Transverse colon (tissue), 4 donors: ENCODE measurements at regions not wholly inside any gene's neighbourhood (a gene's known extent, or its start where the extent isn't known, plus 50 kb on each side); places are given as distances from the start of the nearest gene placed in this dataset.
"Not testable (repeated sequence)": the region's sequence is repeated elsewhere in the genome, so short reads cannot be mapped to it uniquely, and the experiment has no call there.

Experiments used
- DNase-seq: peaks from one replicate; pipeline ENCODE4 v3.0.0-alpha.2; 2019
- H3K27ac ChIP-seq, 4 donors: fragments of 200-600 bp; sonication (generic); 2 replicates each; pipeline ENCODE4 v1.5.1; 2016 to 2018; ENCODE audit warnings: inconsistent platforms in 4 of 4
- H3K27me3 ChIP-seq: fragments of 200-600 bp; sonication (generic); 2 replicates; pipeline ENCODE4 v1.5.1; 2017; ENCODE audit warnings: inconsistent platforms
- H3K36me3 ChIP-seq, 4 donors: fragments of 200-600 bp; sonication (generic); 2 replicates each; pipeline ENCODE4 v1.5.1; 2017 to 2019; ENCODE audit warnings: inconsistent platforms in 4 of 4
- H3K4me1 ChIP-seq, 4 donors: fragments of 200-600 bp; sonication (generic); 2 replicates each; pipeline ENCODE4 v1.5.1; 2017 to 2020; ENCODE audit warnings: inconsistent platforms in 4 of 4
- H3K4me3 ChIP-seq, 4 donors: fragments of 200-600 bp; sonication (generic); 1 replicate in 1 of 4; 2 replicates in 3 of 4; pipeline versions ENCODE4 v1.5.1 to v1.6.1; 2017 to 2019; ENCODE audit warnings: inconsistent platforms in 4 of 4
- H3K9me3 ChIP-seq, 2 donors: fragments of 200-600 bp; sonication (generic); 2 replicates each; pipeline ENCODE4 v1.5.1; 2017 to 2019; ENCODE audit warnings: inconsistent platforms in 2 of 2
- CTCF ChIP-seq, 5 experiments: fragments of 200-600 bp in 3 of 5; fragments of 450-650 bp in 2 of 5; sonication (generic) in 3 of 5; IDR thresholded peaks; 1 replicate in 2 of 5; 2 replicates in 3 of 5; pipeline ENCODE4 v1.5.1; 2016 to 2017; ENCODE audit warnings: antibody characterized with exemption in 5 of 5, inconsistent platforms in 3 of 5, mild to moderate bottlenecking in 2 of 5, moderate library complexity in 1 of 5
- EP300 ChIP-seq: sonication (generic); formaldehyde crosslinking; IDR thresholded peaks from one replicate; pipeline ENCODE4 v1.6.1; 2017; ENCODE audit warnings: antibody characterized with exemption, low read depth
- POLR2A ChIP-seq: fragments of 450-650 bp; IDR thresholded peaks from one replicate; pipeline ENCODE4 v1.6.1; 2016; ENCODE audit warnings: antibody characterized with exemption, mild to moderate bottlenecking, moderate library complexity
- POLR2AphosphoS5 ChIP-seq, 3 donors: sonication (generic); formaldehyde crosslinking; IDR thresholded peaks; one replicate each; pipeline ENCODE4 v1.6.1; 2016; ENCODE audit warnings: antibody characterized with exemption in 3 of 3
- WGBS, 2 donors: methylation state at CpG; one replicate each; pipeline ENCODE4 v1.1.5; 2018; ENCODE audit warnings: low coverage in 1 of 2; 5-methylcytosine and 5-hydroxymethylcytosine counted together
- in situ Hi-C, 4 donors: fragments of 200-750 bp; cut with MboI; loops; one replicate each; pipeline versions ENCODE4 v1.15.0 to v1.15.1; 2017; ENCODE audit warnings: low sequenced_read_pairs in 3 of 4, low pct_ligation_motif_present in 1 of 4, low pct_unique_long_range_greater_than_20kb in 1 of 4
- intact Hi-C: fragments of 100-400 bp; cut with DNase I; formaldehyde crosslinking; loops from one replicate; pipeline ENCODE4 v1.15.1; 2023; ENCODE audit warnings: low total_unique reads

DNA sequence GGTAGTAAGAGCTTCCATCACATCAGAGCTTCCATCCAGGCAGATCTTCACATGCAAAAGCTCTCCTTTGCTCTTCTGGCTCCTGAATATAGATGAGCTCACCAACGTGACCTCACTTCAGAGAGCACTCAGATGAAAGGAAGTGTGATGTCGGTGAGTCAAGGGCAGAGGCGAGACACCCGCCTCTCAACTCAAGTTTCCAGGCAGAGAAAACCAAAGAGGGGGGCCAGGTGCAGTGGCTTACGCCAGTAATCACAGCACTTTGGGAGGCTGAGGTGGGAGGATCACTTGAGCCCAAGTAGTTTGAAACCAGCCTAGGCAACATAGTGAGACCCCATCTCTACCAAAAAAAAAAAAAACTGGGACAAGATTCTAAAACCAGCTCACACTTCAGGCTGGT, 126.9 kb downstream of the DUSP6 start:
- Histone ChIP-seq H3K36me3 (no peaks in the 10 kb centered on the region), H3K9me3 (no peaks in the 10 kb centered on the region), H3K27me3 (no peaks in the 10 kb centered on the region), H3K4me1 (peaks cover 3 to 26% (median 9%) of the 10 kb centered on the region in 4 donors), H3K4me3 (no peak overlapping the region), H3K27ac (peak overlapping the region; percentile 63 to 78 (median 72))
- TF ChIP-seq POLR2A = no peak
- TF ChIP-seq POLR2AphosphoS5 (IDR thresholded peaks at IDR 0.05) = no peak
- no peak for TF ChIP-seq EP300
- no peak for TF ChIP-seq CTCF (IDR thresholded peaks at IDR 0.05)
- peak; percentile 23 for DNase-seq
- intact Hi-C loops = no loop called here
- in situ Hi-C loops = no loop called here
- WGBS, 2 donors = 38% methylated on average over 5 of the region's 5 CpGs; no CpG with 5 or more reads in 1 of the 2 donors

GRCh38 chr12:89222580-89222979, 129.7 kb downstream of the DUSP6 start:
- H3K27ac ChIP-seq, DNase-seq, H3K4me3 ChIP-seq, H3K9me3 ChIP-seq, intact Hi-C loops, in situ Hi-C loops, H3K36me3 ChIP-seq, H3K27me3 ChIP-seq: not testable (repeated sequence)
- 84% methylated on average over 3 of the region's 3 CpGs; no CpG with 5 or more reads in 1 of the 2 donors for WGBS, 2 donors
- peaks cover 3 to 26% (median 9%) of the 10 kb centered on the region in 4 donors for H3K4me1 ChIP-seq

- intact Hi-C loops (no loop called here), in situ Hi-C loops (no loop called here)
- WGBS, 2 donors = 60 to 64% methylated on average over 2 of the region's 2 CpGs
- Histone ChIP-seq H3K27me3 (no peaks in the 10 kb centered on the region), H3K36me3 (no peaks in the 10 kb centered on the region), H3K9me3 (no peaks in the 10 kb centered on the region), H3K27ac (no peak overlapping the region), H3K4me3 (no peak overlapping the region), H3K4me1 (peaks cover 0 to 9% (median 4%) of the 10 kb centered on the region in 4 donors)
- DNase-seq = no peak
- TF ChIP-seq EP300 (no peak), CTCF (IDR thresholded peaks at IDR 0.05) (no peak), POLR2A (no peak), POLR2AphosphoS5 (IDR thresholded peaks at IDR 0.05) (no peak)
Measured at GRCh38 chr12:89217472-89217871, 134.8 kb downstream of the DUSP6 start.

GRCh38 chr12:89216211-89216952, 135.9 kb downstream of the DUSP6 start:
- Histone ChIP-seq H3K4me1 (peaks cover 0 to 17% (median 9%) of the 10 kb centered on the region in 4 donors), H3K27me3 (no peaks in the 10 kb centered on the region), H3K9me3 (no peaks in the 10 kb centered on the region), H3K27ac (no peak overlapping the region), H3K36me3 (no peaks in the 10 kb centered on the region), H3K4me3 (no peak overlapping the region)
- in situ Hi-C loops (no loop called here), intact Hi-C loops (no loop called here)
- no peak for DNase-seq
- WGBS, 2 donors = 93% methylated on average over 1 of the region's 1 CpG; no CpG with 5 or more reads in 1 of the 2 donors
- TF ChIP-seq POLR2AphosphoS5 (IDR thresholded peaks at IDR 0.05) (no peak), EP300 (no peak), CTCF (IDR thresholded peaks at IDR 0.05) (no peak), POLR2A (no peak)
